ENCODE measurements at regions not wholly inside any gene's neighbourhood (a gene's known extent, or its start where the extent isn't known, plus 50 kb on each side); places are given as distances from the start of the nearest gene placed in this dataset.
A peak's percentile ranks its signal among the peaks of the same experiment; 100 is the strongest.

- no peaks in the 10 kb centered on the region for H4K20me1 ChIP-seq (replicated peaks; ENCODE audit: control insufficient read depth, insufficient read depth, low read length)
- no peak overlapping the region for H3K27ac ChIP-seq (ENCODE audit: extremely low read depth, low read depth, low read length)
- DNase-seq (ENCODE audit: extremely low read depth in 1 of 4, low spot score in 3 of 4) (peak in 2 of 4 experiments; percentile 4 to 32), ATAC-seq (peak; percentile 66), FAIRE-seq (no peak)
- peak overlapping the region; percentile 13 for H3K4me3 ChIP-seq
- intact Hi-C loops (cut with micrococcal nuclease), result no loop called here
- peaks cover 0 to 6% of the 10 kb centered on the region in 2 experiments; a peak in 2 of 5 replicates for H3K4me1 ChIP-seq (replicated peaks in 1 of 2; ENCODE audit: control insufficient read depth in 2 of 2, insufficient read depth in 2 of 2, low read length in 2 of 2)
- H3K79me2 ChIP-seq (ENCODE audit: control insufficient read depth, insufficient read depth, low read length), result no peaks in the 10 kb centered on the region
- H3K4me2 ChIP-seq (ENCODE audit: insufficient read depth, low read length), result peak overlapping the region; percentile 37
- H3K27me3 ChIP-seq (ENCODE audit: control insufficient read depth in 2 of 2, insufficient read depth in 2 of 2, low read length in 2 of 2), result no peaks in the 10 kb centered on the region
- CTCF ChIA-PET (ENCODE audit: low intra/inter-chr PET ratio), result no interaction called here
- 3% methylated on average over 4 of the region's 14 CpGs for WGBS (ENCODE audit: insufficient coverage, low coverage, missing lambda C conversion rate)
- in situ Hi-C loops (cut with MboI), result no loop called here
- no peaks in the 10 kb centered on the region for H3K9me3 ChIP-seq (replicated peaks; ENCODE audit: control insufficient read depth, insufficient read depth, low read depth, low read length)
- no peaks in the 10 kb centered on the region for H3K9me1 ChIP-seq (ENCODE audit: control insufficient read depth, insufficient read depth, low read length)
- no peak overlapping the region; a peak in 1 of 4 replicates for H3K9ac ChIP-seq (ENCODE audit: insufficient read depth in 1 of 2, low read depth in 2 of 2, low read length in 2 of 2)
- POLR2A ChIA-PET, result no interaction called here
- 0 out of 2 replicates have a peak overlapping the region, but pooled peaks have one; percentile 59 for H2AFZ ChIP-seq (ENCODE audit: low read depth, low read length)
- TF ChIP-seq MEF2A (IDR thresholded peaks at IDR 0.05; ENCODE audit: control insufficient read depth, low read depth, low read length) (no peak), PRMT5 (CRISPR knock-in tag; IDR thresholded peaks at IDR 0.05) (no peak), TFAP4 (CRISPR knock-in tag; IDR thresholded peaks at IDR 0.05; ENCODE audit: borderline replicate concordance) (0 out of 2 replicates have a peak, but pooled peaks have one; percentile 37), SPI1 (IDR thresholded peaks at IDR 0.05; ENCODE audit: borderline replicate concordance, low read depth, low read length) (peak; percentile 62; the same call in 1 of the 2 replicates), ZZZ3 (IDR thresholded peaks at IDR 0.05) (no peak)
- H3K36me3 ChIP-seq (ENCODE audit: control insufficient read depth, insufficient read depth, low read length), result no peaks in the 10 kb centered on the region
- no TSS peak for BruUV-seq (replicated peaks)
Observed at GRCh38 chr3:83218383-83219200, 1457.1 kb upstream of the GBE1 start.
